ENCODE measurements at regions not wholly inside any gene's neighbourhood (a gene's known extent, or its start where the extent isn't known, plus 50 kb on each side); places are given as distances from the start of the nearest gene placed in this dataset.

GRCh38 chr2:39593439-39594393 is 72.0 kb upstream of the TMEM178A start:
- Histone ChIP-seq H3K36me3 (no peaks in the 10 kb centered on the region), H3K27me3 (replicated peaks; ENCODE audit: insufficient read depth) (no peaks in the 10 kb centered on the region), H3K27ac (no peak overlapping the region), H3K4me1 (ENCODE audit: control insufficient read depth in 1 of 2, low read depth in 2 of 2) (no peaks in the 10 kb centered on the region), H3K9me3 (no peaks in the 10 kb centered on the region), H3K4me3 (no peak overlapping the region)
- peak; percentile 65 for ATAC-seq (ENCODE audit: insufficient number of reproducible peaks, low FRiP score, low read depth)
- DNase-seq (ENCODE audit: low spot score) = peak; percentile 4
- peak; percentile 68 for TF ChIP-seq CTCF (IDR thresholded peaks at IDR 0.05)

GRCh38 chr2:39595116-39595515 is 70.6 kb upstream of the TMEM178A start:
- no peak overlapping the region for H3K4me3 ChIP-seq
- H3K9me3 ChIP-seq = no peaks in the 10 kb centered on the region
- no peaks in the 10 kb centered on the region for H3K4me1 ChIP-seq (ENCODE audit: control insufficient read depth in 1 of 2, low read depth in 2 of 2)
- ATAC-seq (ENCODE audit: insufficient number of reproducible peaks, low FRiP score, low read depth) (no peak), DNase-seq (ENCODE audit: low spot score) (no peak)
- no peak overlapping the region for H3K27ac ChIP-seq
- TF ChIP-seq CTCF (IDR thresholded peaks at IDR 0.05) = no peak
- no peaks in the 10 kb centered on the region for H3K36me3 ChIP-seq
- no peaks in the 10 kb centered on the region for H3K27me3 ChIP-seq (replicated peaks; ENCODE audit: insufficient read depth)

GRCh38 chr2:39597314-39597713 is 68.4 kb upstream of the TMEM178A start:
- no peak overlapping the region for H3K4me3 ChIP-seq
- H3K27ac ChIP-seq = no peak overlapping the region
- no peaks in the 10 kb centered on the region for H3K4me1 ChIP-seq (ENCODE audit: control insufficient read depth in 1 of 2, low read depth in 2 of 2)
- TF ChIP-seq CTCF (IDR thresholded peaks at IDR 0.05) = no peak
- no peaks in the 10 kb centered on the region for H3K27me3 ChIP-seq (replicated peaks; ENCODE audit: insufficient read depth)
- H3K9me3 ChIP-seq = no peaks in the 10 kb centered on the region
- DNase-seq (ENCODE audit: low spot score) = no peak
- no peaks in the 10 kb centered on the region for H3K36me3 ChIP-seq
- ATAC-seq (ENCODE audit: insufficient number of reproducible peaks, low FRiP score, low read depth) = no peak

- no peak overlapping the region for H3K27ac ChIP-seq
- no peak for TF ChIP-seq CTCF (IDR thresholded peaks at IDR 0.05)
These were observed 63.1 kb upstream of the TMEM178A start for GRCh38 chr2:39602616-39603015.

GRCh38 chr2:39603436-39603835 is 62.3 kb upstream of the TMEM178A start:
- DNase-seq (ENCODE audit: low spot score) (no peak), ATAC-seq (ENCODE audit: insufficient number of reproducible peaks, low FRiP score, low read depth) (no peak)
- peaks cover 0 to 15% of the 10 kb centered on the region in 2 donors for H3K4me1 ChIP-seq (ENCODE audit: control insufficient read depth in 1 of 2, low read depth in 2 of 2)
- H3K27me3 ChIP-seq (replicated peaks; ENCODE audit: insufficient read depth) = no peaks in the 10 kb centered on the region
- H3K4me3 ChIP-seq = no peak overlapping the region
- H3K36me3 ChIP-seq = no peaks in the 10 kb centered on the region
- no peak for TF ChIP-seq CTCF (IDR thresholded peaks at IDR 0.05)
- H3K9me3 ChIP-seq = no peaks in the 10 kb centered on the region
- no peak overlapping the region for H3K27ac ChIP-seq

More at GRCh38 chr2:39602616-39603015, 63.1 kb upstream of the TMEM178A start:
- Histone ChIP-seq H3K4me1 (ENCODE audit: control insufficient read depth in 1 of 2, low read depth in 2 of 2) (peaks cover 0 to 7% of the 10 kb centered on the region in 2 donors), H3K36me3 (no peaks in the 10 kb centered on the region), H3K9me3 (no peaks in the 10 kb centered on the region), H3K27me3 (replicated peaks; ENCODE audit: insufficient read depth) (no peaks in the 10 kb centered on the region), H3K4me3 (no peak overlapping the region)
- no peak for DNase-seq (ENCODE audit: low spot score)
- no peak for ATAC-seq (ENCODE audit: insufficient number of reproducible peaks, low FRiP score, low read depth)

Measured in thoracic aorta (tissue), 2 donors.